Caco-2 (cell line): ENCODE measurements at regions not wholly inside any gene's neighbourhood (a gene's known extent, or its start where the extent isn't known, plus 50 kb on each side); places are given as distances from the start of the nearest gene placed in this dataset.

Experiments
- BruUV-seq: library from RNA; stranded (reverse); fragments of 400-500 nt; replicated peaks from 2 replicates; lab custom pipeline; 2021; lab: Mats Ljungman, UMichigan
- CTCF ChIA-PET: fragments of 300-600 bp; sonication (Branson Sonifier 250); formaldehyde crosslinking; loops from one replicate; lab custom pipeline; 2022; ENCODE audit warnings: antibody characterized with exemption; lab: Charles Lee
- POLR2A ChIA-PET: fragments of 300-600 bp; sonication (Branson Sonifier 250); formaldehyde crosslinking; loops from one replicate; lab custom pipeline; 2022; ENCODE audit warnings: antibody characterized with exemption; lab: Charles Lee
- DNase-seq, 2 experiments: peaks; one replicate each; pipeline versions ENCODE4 v3.0.0 to v3.0.0-alpha.2; 2020 to 2022
- H3K27me3 ChIP-seq: replicated peaks from 2 replicates; pipeline ENCODE4 v1.6.0; 2011; ENCODE audit warnings: low read length; ENCODE audit not compliant: control insufficient read depth, insufficient read depth
- H3K36me3 ChIP-seq: 2 replicates; pipeline ENCODE4 v1.5.1; 2011; ENCODE audit warnings: low read length; ENCODE audit not compliant: control insufficient read depth, insufficient read depth
- H3K4me1 ChIP-seq: fragments of 250-450 bp; sonication (Bioruptor Pico); 2 replicates; pipeline ENCODE4 v1.5.1; 2020; ENCODE audit warnings: mild to moderate bottlenecking
- H3K4me3 ChIP-seq: 2 replicates; pipeline ENCODE4 v1.5.1; 2011; ENCODE audit warnings: low read depth, mild to moderate bottlenecking, control low read depth, low read length
- H3K9me3 ChIP-seq: fragments of 250-450 bp; sonication (Bioruptor Pico); 2 replicates; pipeline ENCODE4 v1.5.1; 2020; ENCODE audit warnings: mild to moderate bottlenecking, moderate library complexity
- H3K27ac Mint-ChIP-seq: one replicate; pipeline ENCODE4 v1.8.0; 2022; ENCODE audit warnings: mixed read lengths; ENCODE audit not compliant: unreplicated experiment
- H3K27me3 Mint-ChIP-seq: one replicate; pipeline ENCODE4 v1.8.0; 2022; ENCODE audit warnings: mixed read lengths; ENCODE audit not compliant: insufficient read depth, unreplicated experiment
- H3K36me3 Mint-ChIP-seq: one replicate; pipeline ENCODE4 v1.8.0; 2022; ENCODE audit warnings: mild to moderate bottlenecking, mixed read lengths; ENCODE audit not compliant: insufficient read depth, unreplicated experiment
- H3K4me1 Mint-ChIP-seq: one replicate; pipeline ENCODE4 v1.8.0; 2022; ENCODE audit warnings: low read depth, mixed read lengths; ENCODE audit not compliant: unreplicated experiment
- H3K4me3 Mint-ChIP-seq: one replicate; pipeline ENCODE4 v1.8.0; 2022; ENCODE audit warnings: mild to moderate bottlenecking, moderate library complexity, mixed read lengths; ENCODE audit not compliant: unreplicated experiment
- H3K9me3 Mint-ChIP-seq: one replicate; pipeline ENCODE4 v1.8.0; 2022; ENCODE audit warnings: mixed read lengths; ENCODE audit not compliant: unreplicated experiment
- CTCF ChIP-seq, 2 experiments: fragments of 200-600 bp in 1 of 2; IDR thresholded peaks; 1 replicate in 1 of 2; 2 replicates in 1 of 2; pipeline versions ENCODE4 v1.5.1 to v1.8.0; 2011 to 2022; ENCODE audit warnings: antibody characterized with exemption in 1 of 2, control low read depth in 1 of 2, inconsistent platforms in 1 of 2, low read depth in 1 of 2, low read length in 1 of 2, mild to moderate bottlenecking in 1 of 2, moderate library complexity in 1 of 2; ENCODE audit not compliant: insufficient read depth in 1 of 2, severe bottlenecking in 1 of 2, unreplicated experiment in 1 of 2
- intact Hi-C: fragments of 100-400 bp; cut with micrococcal nuclease; formaldehyde crosslinking; loops from one replicate; pipeline ENCODE4 v1.10.0; 2022; ENCODE audit not compliant: unreplicated experiment

GRCh38 chr1:47568763-47569162 lies 130.9 kb downstream of the FOXD2 start:
- H3K4me3 Mint-ChIP-seq = no peak overlapping the region
- no peak for TF ChIP-seq CTCF (IDR thresholded peaks at IDR 0.05; ENCODE audit: insufficient read depth in 1 of 2, low read depth in 1 of 2, low read length in 1 of 2, severe bottlenecking in 1 of 2, unreplicated experiment in 1 of 2)
- ChIA-PET CTCF (interaction anchor here (2.3 kb wide), 1 partner anchor 131 kb away, joined by 23 read pairs; the partner anchor contains the start of gene FOXD2), POLR2A (no interaction called here)
- intact Hi-C loops = loop anchor here (1.0 kb wide), 1 partner anchor 131 kb away; no protein-coding TSS in a partner anchor
- peaks cover 12% of the 10 kb centered on the region for H3K4me1 Mint-ChIP-seq
- peak overlapping the region; percentile 50 for H3K27ac Mint-ChIP-seq
- DNase-seq = peak in 1 of 2 experiments; percentile 5
- H3K27me3 Mint-ChIP-seq = no peaks in the 10 kb centered on the region
- no peaks in the 10 kb centered on the region for H3K27me3 ChIP-seq
- no peaks in the 10 kb centered on the region for H3K9me3 ChIP-seq
- no peaks in the 10 kb centered on the region for H3K36me3 ChIP-seq
- no peaks in the 10 kb centered on the region for H3K9me3 Mint-ChIP-seq
- no TSS peak for BruUV-seq
- H3K4me1 ChIP-seq = peaks cover 12% of the 10 kb centered on the region
- H3K36me3 Mint-ChIP-seq = no peaks in the 10 kb centered on the region
- no peak overlapping the region for H3K4me3 ChIP-seq

- POLR2A ChIA-PET = interaction anchor here (1.1 kb wide), 1 partner anchor 132 kb away, joined by 3 read pairs; no protein-coding TSS in a partner anchor
- CTCF ChIA-PET = interaction anchor here (0.5 to 2.3 kb wide), 9 partner anchors 12 to 379 kb away, joined by 3 to 23 read pairs (median 4); partner anchors contain the start of gene FOXD2
- no peak overlapping the region for H3K4me3 ChIP-seq
- H3K27me3 Mint-ChIP-seq = no peaks in the 10 kb centered on the region
- H3K27me3 ChIP-seq = no peaks in the 10 kb centered on the region
- H3K36me3 Mint-ChIP-seq = no peaks in the 10 kb centered on the region
- H3K4me1 ChIP-seq = peaks cover 12% of the 10 kb centered on the region
- intact Hi-C loops = loop anchor here (1.0 kb wide), 1 partner anchor 132 kb away; no protein-coding TSS in a partner anchor
- no peak overlapping the region for H3K4me3 Mint-ChIP-seq
- H3K4me1 Mint-ChIP-seq = peaks cover 12% of the 10 kb centered on the region
- H3K9me3 ChIP-seq = no peaks in the 10 kb centered on the region
- no peak for TF ChIP-seq CTCF (IDR thresholded peaks at IDR 0.05; ENCODE audit: insufficient read depth in 1 of 2, low read depth in 1 of 2, low read length in 1 of 2, severe bottlenecking in 1 of 2, unreplicated experiment in 1 of 2)
- no peaks in the 10 kb centered on the region for H3K36me3 ChIP-seq
- BruUV-seq = no TSS peak
- peak overlapping the region; percentile 50 for H3K27ac Mint-ChIP-seq
- no peak for DNase-seq
- no peaks in the 10 kb centered on the region for H3K9me3 Mint-ChIP-seq
These were observed 131.4 kb downstream of the FOXD2 start for GRCh38 chr1:47569261-47569660.

- DNase-seq = peak; percentile 69 to 72
- Mint-ChIP-seq H3K4me1 (peaks cover 12% of the 10 kb centered on the region), H3K9me3 (no peaks in the 10 kb centered on the region), H3K27ac (no peak overlapping the region), H3K4me3 (no peak overlapping the region), H3K36me3 (no peaks in the 10 kb centered on the region), H3K27me3 (no peaks in the 10 kb centered on the region)
- intact Hi-C loops = loop anchor here (1.0 kb wide), 1 partner anchor 133 kb away; no protein-coding TSS in a partner anchor
- Histone ChIP-seq H3K4me3 (no peak overlapping the region), H3K36me3 (no peaks in the 10 kb centered on the region), H3K27me3 (no peaks in the 10 kb centered on the region), H3K4me1 (peaks cover 12% of the 10 kb centered on the region), H3K9me3 (no peaks in the 10 kb centered on the region)
- POLR2A ChIA-PET = interaction anchor here (1.1 kb wide), 1 partner anchor 132 kb away, joined by 3 read pairs; no protein-coding TSS in a partner anchor
- CTCF ChIA-PET = interaction anchor here (0.5 to 2.3 kb wide), 10 partner anchors 8 to 379 kb away, joined by 3 to 23 read pairs (median 4); partner anchors contain the start of gene FOXD2
- BruUV-seq = no TSS peak
- peak in 1 of 2 experiments; percentile 54 for TF ChIP-seq CTCF (IDR thresholded peaks at IDR 0.05; ENCODE audit: insufficient read depth in 1 of 2, low read depth in 1 of 2, low read length in 1 of 2, severe bottlenecking in 1 of 2, unreplicated experiment in 1 of 2)
These were observed 132.0 kb downstream of the FOXD2 start for GRCh38 chr1:47569681-47570470.
